Neutrophil (primary cell): ENCODE measurements at regions not wholly inside any gene's neighbourhood (a gene's known extent, or its start where the extent isn't known, plus 50 kb on each side); places are given as distances from the start of the nearest gene placed in this dataset.
A peak's percentile ranks its signal among the peaks of the same experiment; 100 is the strongest.

Source experiments
- H3K27ac ChIP-seq: fragments of 200-600 bp; sonication (generic); 2 replicates; pipeline ENCODE4 v1.5.1; 2016; ENCODE audit warnings: mild to moderate bottlenecking, moderate library complexity
- H3K27me3 ChIP-seq: fragments of 200-600 bp; sonication (generic); 2 replicates; pipeline ENCODE4 v1.6.0; 2016; ENCODE audit warnings: mild to moderate bottlenecking
- H3K36me3 ChIP-seq: fragments of 200-600 bp; sonication (generic); 2 replicates; pipeline ENCODE4 v1.5.1; 2017
- H3K4me1 ChIP-seq, 2 experiments: fragments of 200-600 bp in 1 of 2; sonication (generic) in 1 of 2; 1 replicate in 1 of 2; 2 replicates in 1 of 2; pipeline versions ENCODE4 v1.5.1 to v1.6.1; 2013 to 2016; ENCODE audit warnings: low read depth in 1 of 2, low read length in 1 of 2, mild to moderate bottlenecking in 1 of 2, moderate library complexity in 1 of 2; ENCODE audit not compliant: control insufficient read depth in 1 of 2, insufficient read depth in 1 of 2
- H3K4me3 ChIP-seq, 2 experiments: fragments of 200-600 bp in 1 of 2; sonication (generic) in 1 of 2; 1 replicate in 1 of 2; 2 replicates in 1 of 2; pipeline ENCODE4 v1.5.1; 2013 to 2016; ENCODE audit warnings: low read depth in 1 of 2, low read length in 1 of 2, mild to moderate bottlenecking in 1 of 2, moderate library complexity in 1 of 2
- H3K9me3 ChIP-seq: fragments of 200-600 bp; sonication (generic); 2 replicates; pipeline ENCODE4 v1.5.1; 2016
- CTCF ChIP-seq: fragments of 200-600 bp; sonication (generic); IDR thresholded peaks from 2 replicates; pipeline ENCODE4 v1.5.1; 2016; ENCODE audit warnings: antibody characterized with exemption

- H3K36me3 ChIP-seq, result no peaks in the 10 kb centered on the region
- H3K9me3 ChIP-seq, result no peaks in the 10 kb centered on the region
- no peak for TF ChIP-seq CTCF
- H3K4me3 ChIP-seq, result no peak overlapping the region
- no peak overlapping the region for H3K27ac ChIP-seq
- no peaks in the 10 kb centered on the region for H3K4me1 ChIP-seq
- no peaks in the 10 kb centered on the region for H3K27me3 ChIP-seq
Observed at GRCh38 chr4:104826171-104826570, 320.5 kb upstream of the TET2 start.

GRCh38 chr4:104829761-104830160 is 316.9 kb upstream of the TET2 start:
- no peak for TF ChIP-seq CTCF
- Histone ChIP-seq H3K27me3 (no peaks in the 10 kb centered on the region), H3K4me1 (no peaks in the 10 kb centered on the region), H3K4me3 (no peak overlapping the region), H3K27ac (no peak overlapping the region), H3K9me3 (no peaks in the 10 kb centered on the region), H3K36me3 (no peaks in the 10 kb centered on the region)

GRCh38 chr4:104848597-104849225 is 298.0 kb upstream of the TET2 start:
- no peak for TF ChIP-seq CTCF
- Histone ChIP-seq H3K4me1 (no peaks in the 10 kb centered on the region), H3K4me3 (no peak overlapping the region), H3K9me3 (no peaks in the 10 kb centered on the region), H3K36me3 (no peaks in the 10 kb centered on the region), H3K27ac (no peak overlapping the region), H3K27me3 (no peaks in the 10 kb centered on the region)

GRCh38 chr4:104859601-104860237 is 287.0 kb upstream of the TET2 start:
- Histone ChIP-seq H3K9me3 (no peaks in the 10 kb centered on the region), H3K4me3 (no peak overlapping the region), H3K27me3 (no peaks in the 10 kb centered on the region), H3K27ac (no peak overlapping the region), H3K36me3 (no peaks in the 10 kb centered on the region), H3K4me1 (no peaks in the 10 kb centered on the region)
- TF ChIP-seq CTCF, result no peak

- Histone ChIP-seq H3K36me3 (no peaks in the 10 kb centered on the region), H3K4me3 (no peak overlapping the region), H3K27me3 (no peaks in the 10 kb centered on the region), H3K9me3 (no peaks in the 10 kb centered on the region), H3K27ac (no peak overlapping the region), H3K4me1 (no peaks in the 10 kb centered on the region)
- peak; percentile 90 for TF ChIP-seq CTCF
Observed at GRCh38 chr4:104860238-104861123, 286.2 kb upstream of the TET2 start.
